HG02970 (cell line): ENCODE measurements at regions not wholly inside any gene's neighbourhood (a gene's known extent, or its start where the extent isn't known, plus 50 kb on each side); places are given as distances from the start of the nearest gene placed in this dataset.

Experiments used
- ATAC-seq: cut with Tn5 transposase; IDR thresholded peaks from one replicate; pipeline ENCODE4 v1.9.1; 2021; ENCODE audit warnings: mild to moderate bottlenecking, moderate library complexity, moderate number of reproducible peaks; ENCODE audit not compliant: unreplicated experiment, low FRiP score

GRCh38 chr1:208616776-208617175, 372.6 kb upstream of the PLXNA2 start:
- ATAC-seq, result no peak

DNA sequence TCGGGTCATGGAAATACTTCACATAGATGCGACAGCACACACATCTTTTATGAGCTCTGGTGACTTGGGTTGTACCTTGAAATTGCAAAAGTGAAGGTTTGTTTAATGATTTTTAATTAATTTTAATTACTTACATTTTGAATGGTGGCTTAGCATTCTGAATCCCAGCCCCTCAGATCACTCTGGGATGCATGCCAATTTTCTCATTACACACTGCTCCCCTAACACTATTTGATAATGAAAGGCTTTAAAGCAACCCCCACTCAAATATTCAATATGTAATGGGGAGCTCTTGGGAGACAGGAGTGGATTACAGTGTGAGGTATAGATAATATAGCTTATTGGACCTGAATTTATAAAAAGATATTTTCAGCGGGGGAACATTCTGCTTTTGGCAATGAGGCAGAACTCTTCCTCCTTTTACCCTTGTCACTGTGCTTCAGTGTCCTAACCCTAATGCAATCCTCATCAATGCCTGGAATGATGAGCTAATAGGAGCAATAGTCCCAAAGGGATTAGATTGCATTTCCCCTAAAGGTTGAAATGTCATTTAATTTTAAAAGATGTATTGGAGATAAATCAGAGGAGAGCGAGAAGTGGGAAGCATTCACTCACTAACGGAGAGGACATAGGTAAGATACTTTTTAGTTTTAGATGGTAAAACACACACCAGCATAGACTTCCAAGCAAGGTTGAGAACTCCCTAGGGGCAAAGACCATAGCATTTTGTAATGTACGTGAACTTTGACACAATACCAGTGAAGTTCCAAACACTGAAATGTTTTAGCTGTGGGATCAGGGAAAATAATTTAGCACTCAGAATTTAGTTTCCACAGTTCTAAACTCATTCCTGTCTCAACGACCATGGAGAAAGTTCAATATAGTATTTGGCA, 384.1 kb upstream of the PLXNA2 start:
- ATAC-seq, result no peak

DNA sequence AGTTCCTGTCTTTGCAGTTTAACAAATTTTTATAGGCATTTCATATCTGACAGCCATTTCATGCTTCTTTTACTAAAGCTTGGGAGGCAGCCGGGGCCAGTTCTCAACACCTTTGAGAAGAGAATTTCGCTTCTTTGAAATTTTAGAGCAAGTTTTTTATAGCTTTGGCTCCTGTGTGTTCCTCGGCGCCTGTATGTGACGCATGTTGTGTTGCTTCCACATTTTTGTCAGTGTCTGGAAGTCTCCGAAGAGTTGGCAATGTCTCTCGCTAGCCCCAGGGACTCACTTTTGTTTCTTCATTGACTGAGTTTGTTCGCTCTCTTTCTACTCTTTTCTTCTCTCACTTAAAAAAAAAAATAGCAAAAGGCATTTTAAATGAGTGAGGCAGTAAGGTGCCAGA, 386.9 kb upstream of the PLXNA2 start:
- ATAC-seq, result no peak

DNA sequence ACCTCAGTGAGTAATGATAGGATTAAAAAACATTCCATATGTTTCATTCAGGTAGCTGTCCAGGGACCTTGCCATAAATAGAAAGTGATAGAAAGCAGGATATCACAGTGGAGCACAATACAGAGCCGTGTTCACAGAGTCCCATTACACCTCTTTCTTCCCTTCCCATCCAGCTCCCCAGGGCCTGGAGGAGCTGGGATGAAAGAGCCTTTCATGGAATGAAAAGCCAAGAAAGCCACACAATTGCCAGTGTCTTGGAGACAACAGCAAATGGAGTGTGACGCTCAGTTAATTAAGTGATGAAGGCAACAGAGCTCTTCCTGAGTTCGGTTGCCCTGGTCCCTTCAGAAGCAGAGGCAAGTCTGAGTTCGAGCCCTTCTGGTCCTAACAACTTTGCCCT, 387.3 kb upstream of the PLXNA2 start:
- ATAC-seq, result no peak

- ATAC-seq, result no peak
These were observed 390.4 kb upstream of the PLXNA2 start for GRCh38 chr1:208634346-208635140.

GRCh38 chr1:208637181-208637580, 393.0 kb upstream of the PLXNA2 start:
- no peak for ATAC-seq

- no peak for ATAC-seq
These were observed 395.2 kb upstream of the PLXNA2 start for GRCh38 chr1:208639382-208639781.

- ATAC-seq, result no peak
These were observed 396.1 kb upstream of the PLXNA2 start for GRCh38 chr1:208640295-208640694.

DNA sequence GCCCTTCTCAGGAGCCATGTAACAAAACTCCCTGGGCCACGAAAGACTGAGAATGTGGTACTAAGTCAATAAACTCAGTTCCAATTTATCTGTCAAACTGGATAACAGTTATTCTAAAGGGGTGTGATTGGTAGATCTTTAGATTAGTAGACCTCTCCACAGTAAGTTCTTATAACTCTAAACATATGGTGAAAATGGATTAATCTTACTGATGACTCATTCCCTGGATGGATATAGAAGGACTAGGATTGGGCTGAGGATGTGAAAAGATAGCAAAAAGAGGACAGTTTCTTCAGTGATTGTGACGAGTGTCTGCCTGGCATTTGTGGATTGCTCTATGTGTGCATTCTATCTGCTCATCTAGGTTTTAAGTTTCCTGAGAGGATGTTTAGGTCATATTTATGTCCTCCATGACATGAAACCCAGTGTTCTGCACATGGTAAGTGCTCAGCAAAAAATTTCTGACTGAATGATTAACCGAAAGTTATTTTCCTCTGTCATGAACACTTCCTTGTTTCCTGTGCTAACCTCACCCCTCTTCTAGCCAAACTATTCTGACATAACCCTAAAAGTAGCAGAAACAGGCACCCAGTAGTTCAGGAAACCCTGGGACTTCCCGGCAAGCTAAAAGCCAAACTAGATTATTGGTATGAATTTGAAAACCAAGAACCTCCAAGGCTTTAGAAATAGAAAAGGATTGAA, 397.5 kb upstream of the PLXNA2 start:
- no peak for ATAC-seq

DNA sequence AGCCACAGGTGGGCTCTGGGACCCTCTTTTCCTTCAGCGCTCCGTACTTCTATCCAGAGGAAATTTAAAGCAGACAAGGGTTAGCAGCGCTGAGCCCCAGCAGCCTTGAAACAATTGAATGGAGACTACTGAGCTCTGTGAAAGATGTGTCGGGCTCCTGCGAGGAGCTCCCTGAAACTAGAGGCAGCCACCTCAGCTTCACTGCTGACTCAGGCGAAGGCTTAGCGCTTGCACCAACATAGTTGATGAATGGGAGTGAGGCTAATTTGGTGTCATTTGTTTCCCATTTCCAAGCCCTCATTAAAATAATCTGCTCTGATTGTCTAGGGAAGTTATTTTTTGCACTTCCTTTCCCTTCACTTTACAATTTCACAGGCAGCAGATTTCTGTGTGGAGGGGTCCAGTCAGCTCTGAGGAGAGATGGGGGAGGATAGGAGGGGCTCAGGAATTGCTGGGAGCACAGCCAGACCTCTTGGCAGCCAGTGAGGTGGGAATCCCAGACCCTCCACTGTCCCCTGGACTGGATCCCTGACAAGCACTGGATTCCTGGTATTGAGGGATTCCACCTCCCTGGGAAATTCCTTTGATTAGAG, 398.9 kb upstream of the PLXNA2 start:
- ATAC-seq, result no peak

GRCh38 chr1:208644401-208645160, 400.4 kb upstream of the PLXNA2 start:
- no peak for ATAC-seq

DNA sequence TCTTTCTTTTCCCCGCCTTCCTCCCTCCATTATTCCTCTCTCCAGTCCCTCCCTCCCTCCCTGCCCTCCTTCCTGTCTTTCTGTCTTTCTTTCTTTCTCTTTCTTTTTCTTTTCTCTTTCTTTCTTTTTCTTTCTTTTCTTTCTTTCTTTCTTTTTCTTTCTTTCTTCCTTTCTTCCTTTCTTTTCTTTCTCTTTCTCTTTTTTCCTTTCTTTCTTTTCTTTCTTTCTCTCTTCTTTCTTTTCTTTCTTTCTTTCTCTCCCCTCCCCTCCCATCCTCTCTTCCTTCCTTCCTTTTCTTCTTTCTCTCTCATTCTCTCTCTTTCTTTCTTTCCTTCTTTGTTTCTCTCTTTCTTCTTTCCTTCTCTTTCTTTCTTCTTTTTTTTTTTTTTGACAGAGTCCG, 402.2 kb upstream of the PLXNA2 start:
- no peak for ATAC-seq

DNA sequence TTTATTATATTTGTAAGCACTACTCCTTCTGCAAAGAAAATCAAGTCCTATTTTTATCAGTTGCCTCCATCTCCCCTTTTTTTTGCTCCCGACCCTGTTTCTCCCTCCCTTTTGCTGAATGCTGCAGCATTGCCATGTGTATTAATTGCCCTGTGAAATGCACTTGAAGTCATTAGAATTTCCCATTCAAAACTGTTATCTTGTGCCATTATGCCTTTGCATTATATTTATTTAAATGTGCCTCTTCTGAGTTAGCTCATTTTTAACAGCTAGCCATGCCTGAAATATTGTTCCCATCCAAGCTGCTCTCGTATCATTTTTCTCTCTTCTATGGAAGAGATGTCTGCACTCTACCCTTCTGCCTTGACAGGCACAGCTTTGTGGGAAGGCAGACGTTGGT, 404.0 kb upstream of the PLXNA2 start:
- ATAC-seq, result no peak

DNA sequence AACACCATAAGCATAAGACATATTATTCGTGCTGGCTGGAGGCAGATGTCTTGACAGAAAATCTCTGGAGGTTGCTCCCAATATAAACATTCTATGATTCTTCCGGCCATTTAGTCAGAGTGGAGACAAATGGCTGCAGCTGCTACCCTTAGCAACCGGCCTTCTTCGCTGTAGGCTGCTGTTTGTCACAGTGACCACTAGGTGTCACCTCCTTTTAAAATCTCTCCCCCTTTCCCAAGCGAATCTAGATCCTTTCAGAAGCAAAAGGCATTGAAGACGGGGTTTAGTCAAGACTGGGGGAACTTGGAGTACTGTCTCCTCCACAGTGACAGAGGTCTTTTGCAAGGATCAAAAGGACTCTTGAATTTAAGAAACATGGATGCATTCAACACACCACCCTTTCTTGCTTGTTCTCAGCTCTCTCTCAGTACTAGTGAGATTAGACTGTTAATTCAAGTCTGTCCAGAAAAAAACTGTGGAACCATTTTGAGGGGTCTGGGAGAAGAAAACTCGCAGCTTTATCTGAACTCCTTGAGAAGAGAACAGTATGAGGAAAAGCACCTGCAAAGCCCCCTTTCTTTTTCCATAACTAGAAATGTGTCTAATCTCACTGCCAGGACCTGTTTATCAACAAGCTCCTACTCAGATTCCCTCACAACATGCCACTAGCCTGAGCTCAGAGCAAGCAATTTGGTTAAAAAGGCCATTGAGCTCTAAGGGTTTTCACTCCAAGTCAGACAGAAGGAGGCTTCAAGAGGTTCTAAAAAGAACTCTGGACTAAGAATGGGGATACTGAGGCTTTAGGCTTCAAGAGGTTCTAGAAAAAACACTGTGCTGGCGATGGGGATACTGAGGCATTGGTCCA, 408.3 kb upstream of the PLXNA2 start:
- peak; percentile 83 for ATAC-seq

- no peak for ATAC-seq
These were observed 409.2 kb upstream of the PLXNA2 start for GRCh38 chr1:208653426-208653825.

DNA sequence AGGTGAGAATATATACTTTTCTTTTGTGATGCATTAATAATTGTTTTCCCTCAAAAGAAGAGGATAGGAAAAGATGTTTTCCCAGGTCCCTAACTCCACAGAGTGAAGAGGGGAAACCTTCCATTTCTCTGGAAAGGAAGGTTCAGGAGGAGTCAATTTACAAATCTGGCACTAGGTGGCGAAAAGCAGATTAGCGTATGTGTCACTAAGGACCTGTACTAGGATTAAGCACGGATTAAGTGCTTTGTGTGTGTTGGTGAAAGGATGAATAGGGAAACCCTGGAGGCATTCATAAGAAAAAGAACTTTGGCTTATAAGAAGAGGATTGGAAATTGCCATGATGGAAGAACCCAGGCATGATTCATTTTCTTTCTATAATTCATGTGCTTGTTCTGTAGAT, 410.1 kb upstream of the PLXNA2 start:
- no peak for ATAC-seq

DNA sequence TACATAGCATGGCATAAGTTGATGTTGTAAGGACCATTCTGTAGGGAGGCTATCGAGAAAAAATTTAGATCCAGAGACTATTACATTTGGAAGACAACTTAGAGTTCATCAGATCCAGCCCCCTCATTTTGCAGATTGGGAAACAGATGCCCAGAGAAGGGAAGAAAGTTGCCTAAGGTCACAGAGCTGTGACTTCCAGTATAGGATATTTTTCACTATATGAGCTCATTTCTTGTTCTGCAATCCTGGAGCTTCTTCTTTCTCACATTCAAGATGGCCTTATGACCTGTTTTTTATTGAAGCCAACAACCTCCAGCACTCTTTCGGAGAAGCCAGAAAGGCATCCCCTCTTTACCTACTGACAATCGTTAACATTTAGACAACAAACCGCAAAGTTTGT, 421.8 kb upstream of the PLXNA2 start:
- ATAC-seq, result no peak

GRCh38 chr1:208668991-208669390, 424.8 kb upstream of the PLXNA2 start:
- no peak for ATAC-seq

DNA sequence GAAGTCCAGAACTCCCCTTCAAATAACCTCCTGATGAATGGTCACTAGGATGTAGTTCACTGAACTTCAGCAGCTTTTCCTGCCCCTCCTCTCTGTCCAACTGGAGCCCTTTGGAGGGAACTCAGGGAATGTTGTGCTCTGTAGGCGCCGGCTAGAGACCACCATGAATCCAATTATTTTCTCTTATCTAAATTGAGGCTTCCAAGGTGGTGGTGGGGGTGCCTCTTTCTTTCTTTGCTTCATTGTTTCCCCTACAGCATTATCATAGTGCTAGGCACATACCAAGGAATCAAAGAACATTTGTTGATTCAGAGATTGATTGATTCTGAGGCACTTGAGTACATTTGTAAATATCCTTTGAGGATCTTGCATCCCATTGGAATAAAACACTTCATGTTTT, 426.6 kb upstream of the PLXNA2 start:
- ATAC-seq, result no peak
